LNCaP clone FGC (cell line): ENCODE measurements at regions not wholly inside any gene's neighbourhood (a gene's known extent, or its start where the extent isn't known, plus 50 kb on each side); places are given as distances from the start of the nearest gene placed in this dataset.

ENCODE experiments used
- DNase-seq: peaks from one replicate; pipeline ENCODE4 v3.0.0-alpha.2; 2011; ENCODE audit warnings: low read depth
- H3K4me3 ChIP-seq: 2 replicates; pipeline ENCODE4 v1.5.1; 2011; ENCODE audit warnings: mild to moderate bottlenecking, low read depth, low read length, control low read depth
- CTCF ChIP-seq: IDR thresholded peaks from 2 replicates; pipeline ENCODE4 v1.5.1; 2012; ENCODE audit warnings: mild to moderate bottlenecking; ENCODE audit not compliant: control insufficient read depth, insufficient read depth; ENCODE audit errors: extremely low read depth

GRCh38 chr19:56969156-56969555 lies 128.6 kb upstream of the PEG3 start:
- DNase-seq, result no peak
- TF ChIP-seq CTCF, result no peak
- no peak overlapping the region for H3K4me3 ChIP-seq

GRCh38 chr19:56969759-56970178 lies 129.2 kb upstream of the PEG3 start:
- no peak for DNase-seq
- H3K4me3 ChIP-seq, result no peak overlapping the region
- TF ChIP-seq CTCF, result no peak

- no peak for TF ChIP-seq CTCF
- no peak for DNase-seq
- H3K4me3 ChIP-seq, result no peak overlapping the region
These were observed 130.7 kb upstream of the PEG3 start for GRCh38 chr19:56971230-56971629.

GRCh38 chr19:56972291-56972841 lies 131.8 kb upstream of the PEG3 start:
- H3K4me3 ChIP-seq, result no peak overlapping the region
- TF ChIP-seq CTCF, result no peak
- DNase-seq, result no peak

- H3K4me3 ChIP-seq, result no peak overlapping the region
- TF ChIP-seq CTCF, result no peak
- DNase-seq, result no peak
These were observed 133.4 kb upstream of the PEG3 start for GRCh38 chr19:56973713-56974555.

GRCh38 chr19:56974556-56975207 lies 134.2 kb upstream of the PEG3 start:
- no peak overlapping the region for H3K4me3 ChIP-seq
- no peak for TF ChIP-seq CTCF
- DNase-seq, result no peak
